A549 (cell line): ENCODE measurements at regions not wholly inside any gene's neighbourhood (a gene's known extent, or its start where the extent isn't known, plus 50 kb on each side); places are given as distances from the start of the nearest gene placed in this dataset.

Source experiments
- ATAC-seq, 2 experiments: fragments of 200-7000 bp in 1 of 2; fragments of >200 bp in 1 of 2; cut with Nextera tagmentation in 1 of 2; cut with Tn5 transposase in 1 of 2; 3 replicates each; pipeline versions ENCODE4 v1.8.0 to v1.9.1; 2018 to 2020; ENCODE audit warnings: mild to moderate bottlenecking in 1 of 2, moderate library complexity in 1 of 2
- CTCF ChIA-PET: fragments of 300-600 bp; sonication (Branson Sonifier 250); formaldehyde crosslinking; extraction: SDS; loops from one replicate; lab custom pipeline; 2021; ENCODE audit warnings: antibody characterized with exemption, inconsistent platforms; lab: Yijun Ruan, JAX
- POLR2A ChIA-PET: fragments of 350-600 bp; formaldehyde crosslinking; extraction: SDS; loops from one replicate; lab custom pipeline; 2021; ENCODE audit warnings: antibody characterized with exemption, inconsistent platforms; lab: Yijun Ruan, JAX
- DNase-seq, 2 experiments: peaks; one replicate each; pipeline versions ENCODE4 v3.0.0 to v3.0.0-alpha.2; 2011 to 2016; ENCODE audit warnings: low read depth in 1 of 2, low spot score in 1 of 2
- FAIRE-seq: peaks from 2 replicates; lab custom pipeline; 2011; peaks lifted over from hg19 to GRCh38; lab: Jason Lieb, UNC
- H3K27ac ChIP-seq, 2 experiments: fragments of >200 bp; sonication (Bioruptor Twin); formaldehyde crosslinking; 3 replicates each; pipeline ENCODE4 v1.5.1; 2016 to 2017
- H3K4me1 ChIP-seq: fragments of >200 bp; sonication (Bioruptor Twin); formaldehyde crosslinking; 3 replicates; pipeline ENCODE4 v1.6.1; 2016
- H3K4me2 ChIP-seq: fragments of >200 bp; sonication (Bioruptor Twin); formaldehyde crosslinking; 3 replicates; pipeline ENCODE4 v1.6.1; 2016
- H3K4me3 ChIP-seq: fragments of >200 bp; sonication (Bioruptor Twin); formaldehyde crosslinking; 3 replicates; pipeline ENCODE4 v1.5.1; 2016
- H3K9me3 ChIP-seq: fragments of >200 bp; sonication (Bioruptor Twin); formaldehyde crosslinking; 3 replicates; pipeline ENCODE4 v1.6.1; 2016
- BCL3 ChIP-seq: fragments of >200 bp; sonication (Bioruptor Twin); formaldehyde crosslinking; IDR thresholded peaks from 3 replicates; pipeline ENCODE4 v1.6.1; 2016
- CBX2 ChIP-seq: fragments of 200-600 bp; sonication (generic); IDR thresholded peaks from 2 replicates; pipeline ENCODE4 v1.6.1; 2016; ENCODE audit warnings: low read depth, mild to moderate bottlenecking, borderline replicate concordance
- CEBPB ChIP-seq, 2 experiments: fragments of >200 bp in 1 of 2; sonication (Bioruptor Twin) in 1 of 2; formaldehyde crosslinking in 1 of 2; IDR thresholded peaks; 2 replicates each; pipeline ENCODE4 v1.6.1; 2012 to 2016
- CHD4 ChIP-seq: fragments of 200-600 bp; sonication (generic); IDR thresholded peaks from 2 replicates; pipeline ENCODE4 v1.6.1; 2016; ENCODE audit warnings: antibody characterized with exemption, mild to moderate bottlenecking, borderline replicate concordance
- EHF ChIP-seq: fragments of 250-450 bp; sonication (Bioruptor Pico); IDR thresholded peaks from 2 replicates; pipeline ENCODE4 v1.5.0; 2020; ENCODE audit warnings: mild to moderate bottlenecking
- EP300 ChIP-seq, 2 experiments: fragments of >200 bp; sonication (Bioruptor Twin); formaldehyde crosslinking; IDR thresholded peaks; 2 replicates in 1 of 2; 3 replicates in 1 of 2; pipeline ENCODE4 v1.6.1; 2016 to 2017
- ESRRA ChIP-seq: fragments of 150-350 bp; IDR thresholded peaks from 2 replicates; pipeline ENCODE4 v1.6.1; 2014; ENCODE audit warnings: mild to moderate bottlenecking, low read length, borderline replicate concordance
- FOSB ChIP-seq: fragments of 250-450 bp; sonication (Bioruptor Pico); IDR thresholded peaks from 2 replicates; pipeline ENCODE4 v1.5.0; 2020; ENCODE audit warnings: mild to moderate bottlenecking, moderate library complexity
- FOSL2 ChIP-seq, 2 experiments: fragments of 450-650 bp in 1 of 2; fragments of >200 bp in 1 of 2; sonication (Bioruptor Twin) in 1 of 2; formaldehyde crosslinking; IDR thresholded peaks; 2 replicates each; pipeline versions ENCODE4 v1.5.0 to v1.6.1; 2016 to 2020; ENCODE audit warnings: mild to moderate bottlenecking in 1 of 2, moderate library complexity in 1 of 2
- FOXS1 ChIP-seq: fragments of 250-450 bp; sonication (Bioruptor Pico); IDR thresholded peaks from 2 replicates; pipeline ENCODE4 v1.5.0; 2020; ENCODE audit warnings: mild to moderate bottlenecking, moderate library complexity
- HMGXB4 ChIP-seq: fragments of 250-450 bp; sonication (Bioruptor Pico); IDR thresholded peaks from 2 replicates; pipeline ENCODE4 v1.5.0; 2021; ENCODE audit warnings: mild to moderate bottlenecking, moderate library complexity, borderline replicate concordance
- HOXB13 ChIP-seq: fragments of 250-450 bp; sonication (Bioruptor Pico); IDR thresholded peaks from 2 replicates; pipeline ENCODE4 v1.5.0; 2020; ENCODE audit warnings: low read depth, mild to moderate bottlenecking, moderate library complexity
- JUN ChIP-seq, 2 experiments: fragments of >200 bp; sonication (Bioruptor Twin); formaldehyde crosslinking; IDR thresholded peaks; 2 replicates in 1 of 2; 3 replicates in 1 of 2; pipeline ENCODE4 v1.6.1; 2016 to 2017
- JUNB ChIP-seq: fragments of >200 bp; sonication (Bioruptor Twin); formaldehyde crosslinking; IDR thresholded peaks from 2 replicates; pipeline ENCODE4 v1.6.1; 2016
- KDM1A ChIP-seq: fragments of 200-600 bp; sonication (generic); IDR thresholded peaks from 2 replicates; pipeline ENCODE4 v1.6.1; 2016; ENCODE audit warnings: low read depth, mild to moderate bottlenecking
- KDM5A ChIP-seq: fragments of 200-600 bp; sonication (generic); IDR thresholded peaks from 2 replicates; pipeline ENCODE4 v1.6.1; 2016; ENCODE audit warnings: antibody characterized with exemption, mild to moderate bottlenecking
- MAX ChIP-seq: IDR thresholded peaks from 2 replicates; pipeline ENCODE4 v1.6.1; 2012
- MAZ ChIP-seq: fragments of 150-350 bp; IDR thresholded peaks from 2 replicates; pipeline ENCODE4 v1.6.1; 2014; ENCODE audit warnings: antibody characterized with exemption, low read depth, low read length, borderline replicate concordance
- PHF8 ChIP-seq: fragments of 200-600 bp; sonication (generic); IDR thresholded peaks from 2 replicates; pipeline ENCODE4 v1.6.1; 2016; ENCODE audit warnings: low read depth, mild to moderate bottlenecking, antibody characterized with exemption, moderate library complexity, borderline replicate concordance
- POLR2A ChIP-seq: IDR thresholded peaks from 2 replicates; pipeline ENCODE4 v1.6.1; 2012; ENCODE audit warnings: mild to moderate bottlenecking, low read length
- RAD21 ChIP-seq, 2 experiments: fragments of >200 bp in 1 of 2; sonication (Bioruptor Twin) in 1 of 2; formaldehyde crosslinking in 1 of 2; IDR thresholded peaks in 1 of 2; conservative IDR thresholded peaks in 1 of 2; 2 replicates in 1 of 2; 3 replicates in 1 of 2; pipeline ENCODE4 v1.6.1; 2012 to 2018; ENCODE audit warnings: inconsistent platforms in 1 of 2
- RARB ChIP-seq: fragments of 250-450 bp; sonication (Bioruptor Pico); IDR thresholded peaks from 2 replicates; pipeline ENCODE4 v1.8.0; 2021; ENCODE audit warnings: mild to moderate bottlenecking, moderate library complexity
- RFX5 ChIP-seq: fragments of 450-650 bp; IDR thresholded peaks from 2 replicates; pipeline ENCODE4 v1.7.1; 2014; ENCODE audit warnings: antibody characterized with exemption, mild to moderate bottlenecking, moderate library complexity
- SREBF2 ChIP-seq: fragments of 450-650 bp; IDR thresholded peaks from 2 replicates; pipeline ENCODE4 v1.6.1; 2014; ENCODE audit warnings: mild to moderate bottlenecking, moderate library complexity
- TP53 ChIP-seq: fragments of 250-450 bp; sonication (Bioruptor Pico); IDR thresholded peaks from 2 replicates; pipeline ENCODE4 v1.5.0; 2021; ENCODE audit warnings: mild to moderate bottlenecking, moderate library complexity
- USF2 ChIP-seq: fragments of 450-650 bp; IDR thresholded peaks from 2 replicates; pipeline ENCODE4 v1.6.1; 2014; ENCODE audit warnings: antibody characterized with exemption
- ZC3H11A ChIP-seq: fragments of 450-650 bp; IDR thresholded peaks from 2 replicates; pipeline ENCODE4 v1.6.1; 2014; ENCODE audit warnings: antibody characterized with exemption, mild to moderate bottlenecking
- ZSCAN20 ChIP-seq: fragments of 250-450 bp; sonication (Bioruptor Pico); IDR thresholded peaks from 2 replicates; pipeline ENCODE4 v1.8.0; 2022; ENCODE audit warnings: mild to moderate bottlenecking, moderate library complexity
- WGBS: methylation state at CpG from one replicate; pipeline ENCODE4 v1.1.6; 2017; ENCODE audit errors: missing lambda C conversion rate; 5-methylcytosine and 5-hydroxymethylcytosine counted together

GRCh38 chr6:110034667-110035036, 56.5 kb downstream of the GPR6 start:
- Histone ChIP-seq H3K4me2 (no peak overlapping the region), H3K9me3 (no peaks in the 10 kb centered on the region), H3K27ac (no peak overlapping the region), H3K4me3 (no peak overlapping the region), H3K4me1 (no peaks in the 10 kb centered on the region)
- FAIRE-seq (no peak), ATAC-seq (no peak), DNase-seq (no peak)
- ChIA-PET POLR2A (no interaction called here), CTCF (interaction anchor here (0.9 to 7.7 kb wide), 4 partner anchors 19 to 355 kb away, joined by 3 to 131 read pairs (median 6); no protein-coding TSS in a partner anchor)
- 29% methylated on average over 8 of the region's 8 CpGs for WGBS
- no peak for TF ChIP-seq HMGXB4 (CRISPR knock-in tag)
- no peak for TF ChIP-seq RAD21 (conservative IDR thresholded peaks at IDR 0.05 in 1 of 2, IDR thresholded peaks at IDR 0.05 in 1 of 2)
- TF ChIP-seq, all 56 proteins: peak for 0

- Histone ChIP-seq H3K4me2 (no peak overlapping the region), H3K4me3 (no peak overlapping the region), H3K4me1 (no peaks in the 10 kb centered on the region), H3K27ac (no peak overlapping the region), H3K9me3 (no peaks in the 10 kb centered on the region)
- POLR2A ChIA-PET: no interaction called here
- FAIRE-seq: no peak
- DNase-seq: no peak
- CTCF ChIA-PET: interaction anchor here (0.9 to 7.7 kb wide), 4 partner anchors 18 to 354 kb away, joined by 3 to 131 read pairs (median 6); no protein-coding TSS in a partner anchor
- 87% methylated on average over 5 of the region's 5 CpGs for WGBS
- TF ChIP-seq FOSL2 (IDR thresholded peaks at IDR 0.05): no peak
- no peak for TF ChIP-seq FOSL2 (CRISPR knock-in tag; IDR thresholded peaks at IDR 0.05)
- no peak for TF ChIP-seq ZSCAN20 (CRISPR knock-in tag)
- TF ChIP-seq RFX5: no peak
- no peak for TF ChIP-seq FOXS1 (CRISPR knock-in tag)
- TF ChIP-seq EP300 (IDR thresholded peaks at IDR 0.05): no peak
- TF ChIP-seq SREBF2: no peak
- TF ChIP-seq MAX: no peak
- no peak for TF ChIP-seq CHD4
- TF ChIP-seq CEBPB (IDR thresholded peaks at IDR 0.05): no peak
- TF ChIP-seq HOXB13 (CRISPR knock-in tag): no peak
- TF ChIP-seq EHF: no peak
- no peak for TF ChIP-seq RARB
- TF ChIP-seq POLR2A: no peak
- no peak for TF ChIP-seq FOSB (CRISPR knock-in tag)
- TF ChIP-seq ESRRA: no peak
- no peak for TF ChIP-seq KDM5A
- TF ChIP-seq CBX2: no peak
- ATAC-seq: no peak
Measured at GRCh38 chr6:110035321-110035720, 57.2 kb downstream of the GPR6 start.

- Histone ChIP-seq H3K27ac (no peak overlapping the region), H3K9me3 (no peaks in the 10 kb centered on the region), H3K4me1 (no peaks in the 10 kb centered on the region), H3K4me2 (no peak overlapping the region), H3K4me3 (no peak overlapping the region)
- ATAC-seq (no peak), DNase-seq (no peak), FAIRE-seq (no peak)
- POLR2A ChIA-PET: no interaction called here
- TF ChIP-seq FOSB (CRISPR knock-in tag) (no peak), HMGXB4 (CRISPR knock-in tag) (no peak), CBX2 (no peak), JUNB (no peak), USF2 (no peak), BCL3 (no peak), EP300 (IDR thresholded peaks at IDR 0.05) (no peak), TP53 (no peak), PHF8 (no peak), KDM1A (no peak), MAZ (no peak), ZC3H11A (no peak), JUN (IDR thresholded peaks at IDR 0.05) (no peak)
- CTCF ChIA-PET: interaction anchor here (0.7 to 7.7 kb wide), 6 partner anchors 8 to 354 kb away, joined by 3 to 131 read pairs (median 4); no protein-coding TSS in a partner anchor
- WGBS: 62% methylated on average over 11 of the region's 11 CpGs
Measured at GRCh38 chr6:110036408-110037302, 58.5 kb downstream of the GPR6 start.
